ENCODE measurements at regions not wholly inside any gene's neighbourhood (a gene's known extent, or its start where the extent isn't known, plus 50 kb on each side); places are given as distances from the start of the nearest gene placed in this dataset.

- DNase-seq = no peak
These were observed 139.2 kb upstream of the CACNA1E start for GRCh38 chr1:181344091-181344490.

DNA sequence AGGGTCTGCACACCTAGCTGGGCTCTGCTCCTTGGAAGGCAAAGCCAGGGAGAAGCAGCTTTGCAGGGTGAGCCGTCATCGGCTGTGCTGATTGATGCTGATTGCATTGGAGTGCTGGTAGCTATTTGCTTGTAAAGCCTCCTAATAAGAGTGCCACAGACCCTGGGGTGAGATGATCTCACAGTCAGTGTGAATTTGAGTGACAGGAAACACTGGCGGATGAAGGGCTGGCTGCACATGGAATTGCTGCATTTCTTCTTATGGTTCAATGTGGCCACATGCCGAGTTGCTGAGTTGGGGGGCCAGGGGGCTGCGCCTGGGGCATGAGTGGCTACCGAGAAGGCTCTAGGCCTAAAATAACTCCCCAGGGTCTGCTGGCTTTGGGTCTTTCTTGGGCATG, 138.2 kb upstream of the CACNA1E start:
- DNase-seq = no peak

DNA sequence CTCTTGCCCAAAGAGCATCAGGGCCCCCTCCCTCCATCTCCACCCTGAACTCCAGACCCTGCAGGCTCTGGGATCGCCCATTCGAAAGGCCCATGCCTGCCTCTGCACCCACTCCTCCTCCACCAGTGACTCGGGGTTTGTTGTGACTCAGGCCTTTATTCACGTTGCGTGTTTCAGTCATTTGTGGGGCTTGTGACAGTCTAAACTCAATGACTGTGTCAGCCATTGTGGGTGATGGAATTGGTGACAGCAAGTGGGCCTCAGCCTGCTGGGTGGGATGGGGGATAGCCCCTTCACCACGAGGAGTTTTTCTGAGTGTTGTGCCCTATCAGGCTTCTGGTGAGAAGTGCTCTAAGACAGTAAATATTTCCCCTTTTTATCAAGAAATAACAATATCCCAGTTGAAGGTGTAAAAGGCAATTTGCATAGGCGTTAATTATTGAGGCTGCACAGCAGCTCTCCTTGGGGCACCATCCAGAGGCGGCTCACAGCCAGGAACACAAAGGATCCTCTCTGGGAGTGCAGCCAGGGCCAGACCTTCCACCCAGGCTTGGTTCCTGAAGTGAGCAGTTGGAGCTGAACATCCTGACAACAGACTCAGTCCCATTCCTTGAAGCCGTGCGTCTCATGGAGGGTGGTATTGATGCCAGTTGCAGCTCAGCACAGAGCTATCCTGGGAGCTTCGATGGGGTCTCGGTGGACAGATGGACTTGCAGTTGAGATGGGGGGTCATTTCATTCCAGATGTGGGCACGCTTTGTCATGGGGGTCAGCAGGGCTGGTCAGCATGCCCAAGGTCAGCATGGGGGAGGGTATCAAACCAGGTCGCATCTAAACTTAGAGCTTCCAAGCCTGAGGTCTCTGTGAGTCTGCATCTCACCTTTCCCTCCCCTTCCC, 135.6 kb upstream of the CACNA1E start:
- no peak for DNase-seq

GRCh38 chr1:181349512-181349911, 133.8 kb upstream of the CACNA1E start:
- DNase-seq = no peak

GRCh38 chr1:181350131-181350530, 133.2 kb upstream of the CACNA1E start:
- no peak for DNase-seq

GRCh38 chr1:181351740-181352139, 131.6 kb upstream of the CACNA1E start:
- no peak for DNase-seq

GRCh38 chr1:181352695-181353094, 130.6 kb upstream of the CACNA1E start:
- no peak for DNase-seq

GRCh38 chr1:181353526-181353925, 129.8 kb upstream of the CACNA1E start:
- no peak for DNase-seq

DNA sequence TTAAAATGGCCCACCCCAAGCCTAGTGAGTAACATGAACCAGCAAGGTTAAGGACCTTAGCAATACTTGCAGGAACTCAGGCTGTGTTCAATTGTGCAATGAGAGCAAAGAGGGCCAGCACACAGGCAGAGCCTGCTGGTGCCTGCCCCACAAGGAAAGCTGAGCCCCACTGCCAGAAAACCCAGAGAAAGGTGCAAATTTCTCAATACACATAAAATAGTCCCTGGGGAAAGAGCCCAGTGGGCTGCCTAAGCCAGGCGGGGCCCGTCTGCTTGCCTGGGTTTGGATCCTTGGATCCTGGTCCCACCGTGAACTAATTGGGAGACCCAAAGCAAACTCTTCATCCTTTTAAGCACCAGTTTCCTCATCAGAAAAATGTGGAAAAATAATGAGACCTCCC, 128.5 kb upstream of the CACNA1E start:
- DNase-seq = no peak

DNA sequence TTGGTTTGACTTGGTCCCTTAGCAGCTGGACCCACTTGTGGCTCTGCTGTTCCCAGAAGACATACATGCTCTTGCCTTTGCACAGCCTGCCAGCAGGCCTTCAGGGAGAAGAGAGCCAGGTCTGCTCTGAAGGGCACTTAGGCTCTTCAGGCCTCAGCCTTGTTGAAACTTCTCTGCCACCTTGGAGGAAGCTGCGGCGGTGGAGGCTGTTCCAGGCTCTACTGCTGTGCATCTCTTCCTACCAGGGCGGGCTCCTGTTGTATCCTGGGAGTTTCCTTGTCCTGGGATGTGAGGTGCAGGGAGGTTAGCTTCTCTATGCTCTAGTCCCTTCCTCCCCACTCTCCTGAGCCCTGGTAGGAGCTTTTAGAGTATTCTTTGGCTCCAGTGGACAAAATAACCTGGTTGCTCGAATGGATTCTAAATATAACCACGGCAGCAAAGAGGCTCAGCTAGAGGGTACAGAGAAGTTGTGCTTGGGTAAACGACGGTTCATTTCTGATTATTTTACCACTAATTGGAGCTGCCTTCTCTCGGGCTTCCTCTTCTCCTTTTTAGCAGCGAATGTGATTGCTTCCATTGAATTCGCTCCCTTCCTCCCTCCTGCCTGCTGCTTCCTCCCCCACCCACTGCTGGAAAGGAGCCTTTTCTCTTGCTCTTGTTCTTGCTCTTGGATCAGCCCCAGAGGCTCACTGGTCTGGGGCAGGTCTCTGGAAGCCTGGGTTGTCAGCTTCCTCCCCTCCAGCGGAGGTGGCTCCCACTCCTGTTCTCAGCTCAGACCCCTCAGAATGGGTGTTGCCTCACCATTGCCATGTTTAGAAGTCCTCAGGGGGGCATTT, 126.6 kb upstream of the CACNA1E start:
- DNase-seq = no peak

DNA sequence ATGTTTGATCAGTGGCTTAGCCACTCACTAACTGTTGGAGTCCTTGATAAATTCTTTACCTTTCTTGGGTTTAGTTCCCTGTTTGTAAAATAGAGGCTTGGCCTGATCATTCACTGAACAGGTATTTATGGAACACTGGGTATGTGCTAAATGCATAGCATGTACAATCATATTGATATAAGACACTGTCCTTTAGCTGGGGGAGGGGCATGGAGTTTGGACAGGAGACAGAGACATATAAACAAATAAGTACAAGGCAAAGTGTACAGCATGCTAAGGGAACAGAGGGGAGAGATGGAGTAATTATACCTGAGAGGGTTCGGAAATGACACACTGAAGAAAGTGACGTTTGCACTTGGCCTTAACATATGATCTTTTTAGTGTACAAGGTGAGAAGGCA, 124.3 kb upstream of the CACNA1E start:
- DNase-seq = no peak

DNA sequence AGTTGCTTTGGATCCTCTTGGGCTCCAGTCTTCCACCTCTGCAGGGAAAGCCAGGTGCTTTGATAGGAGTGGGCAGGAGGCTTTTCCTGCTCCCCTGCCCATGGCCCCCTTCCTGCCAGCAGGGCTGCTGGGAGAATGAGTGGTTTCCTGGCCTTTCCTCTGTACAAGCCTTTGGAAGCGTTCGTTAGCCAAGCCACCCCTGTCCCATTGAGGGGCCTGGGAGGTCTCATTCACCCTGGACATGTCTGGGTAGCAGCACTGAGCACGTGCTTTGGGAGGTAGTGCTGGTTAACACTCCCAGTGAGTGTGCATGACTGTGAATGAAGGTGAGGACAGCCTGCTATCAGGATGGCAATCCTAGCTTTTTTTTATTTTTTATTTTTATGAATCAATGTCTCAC, 118.5 kb upstream of the CACNA1E start:
- DNase-seq = no peak

DNA sequence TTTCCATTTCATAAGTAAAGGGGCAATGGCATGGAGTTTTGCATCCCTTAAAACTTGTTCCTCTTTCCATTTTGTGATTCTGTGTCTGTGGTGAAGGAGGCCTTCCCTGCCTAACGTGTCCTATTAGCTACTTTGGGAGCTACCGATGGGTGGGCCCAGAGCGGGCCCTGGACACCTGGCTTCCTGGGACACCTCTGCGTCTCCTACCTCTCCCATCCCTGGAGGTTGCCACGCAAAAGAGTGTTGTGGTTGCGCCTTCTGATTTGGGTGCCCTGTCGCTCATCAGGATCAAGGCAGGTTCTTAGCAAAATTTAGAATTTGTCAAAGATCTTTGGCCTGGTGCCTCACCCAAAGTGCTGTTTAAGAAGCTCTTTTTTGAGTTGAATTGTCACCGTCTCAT, 116.4 kb upstream of the CACNA1E start:
- DNase-seq = no peak

DNA sequence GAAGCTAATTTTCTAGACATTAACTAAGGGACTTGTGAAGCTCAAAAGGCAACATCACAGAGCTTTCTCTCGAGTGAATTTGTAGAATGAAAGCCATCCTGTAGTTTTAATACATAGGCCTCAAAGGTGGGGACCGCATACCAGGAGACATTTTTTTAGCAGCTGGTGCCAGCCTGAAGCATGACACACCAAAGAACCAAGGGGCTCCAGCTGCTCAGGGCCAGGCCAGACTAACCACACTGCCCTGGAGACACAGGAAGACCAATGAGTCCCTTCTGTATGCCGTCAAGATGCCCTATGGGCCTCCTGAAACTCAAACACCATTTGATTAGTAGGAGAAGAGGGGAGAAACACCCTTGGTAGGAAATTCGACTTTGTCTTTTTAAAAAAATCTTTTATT, 113.9 kb upstream of the CACNA1E start:
- DNase-seq = no peak

DNA sequence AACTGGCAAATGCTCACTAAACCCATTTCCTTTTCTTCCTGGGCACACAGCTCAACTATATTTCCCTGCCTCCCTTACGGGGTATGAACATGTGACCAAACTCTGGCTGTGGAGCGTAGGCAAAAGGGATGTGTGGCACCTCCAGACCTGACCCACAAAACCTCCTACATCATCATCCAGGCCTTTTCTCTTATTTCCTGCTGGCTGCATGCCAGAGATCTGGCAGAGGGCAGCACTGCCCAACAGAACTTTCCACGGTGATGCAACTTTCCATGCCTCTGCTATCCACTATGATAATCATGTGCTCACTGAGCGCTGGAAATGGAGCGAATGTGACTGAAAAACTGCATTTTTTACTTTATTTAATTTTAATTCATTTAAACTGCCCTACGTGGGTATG, 99.6 kb upstream of the CACNA1E start:
- DNase-seq = no peak

DNA sequence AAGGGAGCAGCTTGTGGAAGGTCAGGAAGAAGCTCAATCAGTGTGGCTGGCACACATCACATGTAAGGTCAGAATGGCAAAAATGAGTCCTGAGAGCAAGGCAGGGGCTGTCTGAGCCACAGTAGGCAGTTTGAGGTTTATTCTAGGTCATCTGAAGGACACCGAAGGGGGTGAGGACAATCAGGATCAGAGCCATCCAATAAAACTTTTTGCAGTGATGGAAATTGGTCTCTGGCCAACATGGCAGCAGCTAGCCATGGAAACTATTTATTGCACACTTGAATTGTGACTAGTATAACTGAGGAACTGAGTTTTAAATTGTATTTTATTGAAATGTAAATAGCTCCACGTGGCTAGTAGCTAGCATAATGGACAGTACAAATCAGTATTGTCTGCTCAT, 97.0 kb upstream of the CACNA1E start:
- DNase-seq = no peak

- no peak for DNase-seq
These were observed 96.4 kb upstream of the CACNA1E start for GRCh38 chr1:181386951-181387350.

GRCh38 chr1:181387702-181388101, 95.6 kb upstream of the CACNA1E start:
- DNase-seq = no peak

DNA sequence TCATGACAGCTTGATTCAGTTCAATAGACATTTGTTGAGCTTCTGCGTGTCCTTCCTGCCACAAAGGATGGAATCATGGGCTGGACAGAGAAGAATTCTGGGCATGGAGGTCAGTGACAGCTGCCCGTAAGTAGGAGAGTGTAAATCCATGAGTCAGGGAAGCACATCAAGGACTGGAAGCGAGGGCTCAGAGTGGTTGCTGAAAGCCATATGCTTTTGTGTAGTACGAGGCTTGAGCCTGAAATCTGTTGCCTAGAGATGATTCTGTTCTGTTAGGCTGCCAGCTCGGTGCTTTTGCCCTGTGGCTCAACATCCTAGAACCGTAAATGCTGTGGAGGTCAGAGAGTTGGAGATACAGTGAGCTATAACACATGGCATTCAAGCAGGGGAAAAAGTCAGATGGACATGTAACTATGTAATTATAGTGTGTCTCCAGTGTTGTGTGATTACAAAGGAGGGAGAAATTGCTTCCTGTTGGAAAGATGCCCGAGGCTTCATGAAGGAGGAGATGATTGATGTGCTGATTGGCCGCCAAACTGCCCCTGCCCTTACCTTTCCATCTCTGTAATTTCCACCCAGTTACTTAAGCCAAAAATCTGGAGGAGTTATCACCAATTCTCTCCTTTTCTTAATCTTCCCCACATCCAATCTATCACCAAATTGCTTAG, 92.8 kb upstream of the CACNA1E start:
- no peak for DNase-seq

DNA sequence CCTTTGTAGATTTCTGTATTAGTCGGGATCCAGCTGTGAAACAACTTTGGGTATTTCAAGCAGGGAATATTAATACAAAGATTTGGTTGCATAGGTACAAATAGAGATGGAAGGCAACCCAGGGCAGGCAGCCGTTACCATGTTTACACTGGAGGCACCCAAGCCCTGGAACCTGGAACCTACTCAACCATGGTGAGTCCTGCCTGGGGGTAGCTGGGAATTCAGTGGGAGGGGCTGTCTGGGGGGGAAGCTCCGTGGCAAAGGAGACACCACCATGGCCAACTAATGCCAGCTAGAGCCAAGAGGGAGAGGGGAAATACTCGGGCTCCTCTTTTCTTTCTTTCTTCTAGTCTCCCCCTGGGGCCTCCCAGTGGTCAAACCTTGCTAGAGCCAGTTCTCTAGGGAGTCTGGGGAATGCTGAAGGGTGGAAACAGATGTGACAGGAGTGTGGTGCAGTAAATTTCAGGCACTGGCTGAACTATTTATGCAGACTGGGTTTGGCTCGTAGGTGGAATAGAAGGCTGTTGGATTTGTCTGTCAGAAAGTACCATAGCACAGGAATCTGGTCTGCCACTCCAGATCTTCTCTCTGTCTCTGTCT, 91.9 kb upstream of the CACNA1E start:
- DNase-seq = no peak

- no peak for DNase-seq
These were observed 91.2 kb upstream of the CACNA1E start for GRCh38 chr1:181392133-181392532.

DNA sequence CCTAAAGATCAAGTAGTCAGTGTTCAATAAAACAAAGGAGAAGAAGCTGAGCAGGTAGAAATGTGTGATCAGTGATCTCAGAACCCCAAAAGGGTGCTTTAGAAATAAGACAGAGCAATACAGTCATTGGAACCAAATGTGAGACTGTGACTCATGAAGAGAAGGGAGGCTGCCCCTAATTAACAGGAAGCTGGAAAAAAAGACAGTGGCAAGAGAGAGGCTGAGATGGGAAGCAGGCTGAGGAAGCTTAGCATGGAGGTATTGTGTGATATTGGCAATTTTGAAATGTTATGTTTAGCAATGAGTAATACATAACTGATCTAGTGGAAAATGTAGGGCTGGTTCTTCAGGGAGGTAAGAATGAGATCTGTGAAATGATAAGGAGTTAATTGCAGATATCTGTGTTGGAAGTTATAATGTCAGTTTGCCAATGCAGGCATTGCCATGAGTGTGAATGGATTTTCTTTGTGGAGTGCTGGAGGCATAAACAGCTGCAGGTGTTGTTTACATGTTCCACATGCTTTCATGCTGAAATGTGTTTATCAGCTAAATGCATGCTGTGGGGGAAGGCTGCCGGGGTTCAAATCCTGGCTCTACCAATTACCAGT, 90.6 kb upstream of the CACNA1E start:
- DNase-seq = no peak

- no peak for DNase-seq
These were observed 88.6 kb upstream of the CACNA1E start for GRCh38 chr1:181394766-181395165.
